GM23338 (cell line): ENCODE measurements at regions not wholly inside any gene's neighbourhood (a gene's known extent, or its start where the extent isn't known, plus 50 kb on each side); places are given as distances from the start of the nearest gene placed in this dataset.

Experiments used
- ATAC-seq: fragments of 200-7000 bp; cut with Tn5 transposase; 3 replicates; pipeline ENCODE4 v1.9.1; 2020
- DNase-seq: peaks from one replicate; pipeline ENCODE4 v3.0.0-alpha.2; 2015; ENCODE audit warnings: low spot score
- H2AFZ ChIP-seq: fragments of 200-600 bp; sonication (generic); 2 replicates; pipeline ENCODE4 v1.8.0; 2016; ENCODE audit warnings: antibody characterized with exemption, mild to moderate bottlenecking, moderate library complexity
- H3F3A ChIP-seq: fragments of 200-600 bp; sonication (generic); replicated peaks from 2 replicates; pipeline ENCODE4 v1.8.0; 2017; ENCODE audit warnings: antibody characterized with exemption, mixed run types, low read depth
- H3K27ac ChIP-seq: fragments of 200-600 bp; sonication (generic); 2 replicates; pipeline ENCODE4 v1.6.1; 2016; ENCODE audit warnings: low read depth
- H3K27me3 ChIP-seq: fragments of 200-600 bp; sonication (generic); 2 replicates; pipeline ENCODE4 v1.8.0; 2016; ENCODE audit warnings: mild to moderate bottlenecking, mixed run types, moderate library complexity; ENCODE audit not compliant: insufficient read depth
- H3K36me3 ChIP-seq: fragments of 200-600 bp; sonication (generic); 2 replicates; pipeline ENCODE4 v1.8.0; 2016; ENCODE audit warnings: mild to moderate bottlenecking; ENCODE audit not compliant: insufficient read depth
- H3K4me1 ChIP-seq: fragments of 200-600 bp; sonication (generic); 2 replicates; pipeline ENCODE4 v1.8.0; 2016; ENCODE audit warnings: mild to moderate bottlenecking, moderate library complexity; ENCODE audit not compliant: insufficient read depth
- H3K4me2 ChIP-seq: fragments of 200-600 bp; sonication (generic); 2 replicates; pipeline ENCODE4 v1.7.1; 2017; ENCODE audit warnings: mixed run types
- H3K4me3 ChIP-seq: fragments of 200-600 bp; sonication (generic); 2 replicates; pipeline ENCODE4 v1.6.1; 2016; ENCODE audit warnings: mixed run types
- H3K79me2 ChIP-seq: fragments of 200-600 bp; sonication (generic); replicated peaks from 2 replicates; pipeline ENCODE4 v1.8.0; 2017; ENCODE audit warnings: mild to moderate bottlenecking; ENCODE audit not compliant: insufficient read depth
- H3K9me2 ChIP-seq: fragments of 200-600 bp; sonication (generic); 2 replicates; pipeline ENCODE4 v1.8.0; 2017; ENCODE audit not compliant: insufficient read depth
- H4K20me1 ChIP-seq: fragments of 200-600 bp; sonication (generic); replicated peaks from 2 replicates; pipeline ENCODE4 v1.8.0; 2017; ENCODE audit warnings: mild to moderate bottlenecking; ENCODE audit not compliant: insufficient read depth
- H3K27ac Mint-ChIP-seq: 2 replicates; pipeline ENCODE4 v1.8.0; 2020; ENCODE audit warnings: inconsistent platforms, mild to moderate bottlenecking, moderate library complexity, mixed read lengths
- H3K27me3 Mint-ChIP-seq: 3 replicates; pipeline ENCODE4 v1.8.0; 2022; ENCODE audit warnings: low read depth, mild to moderate bottlenecking, moderate library complexity, mixed read lengths, inconsistent platforms; ENCODE audit not compliant: insufficient read depth, poor library complexity
- H3K36me3 Mint-ChIP-seq: 3 replicates; pipeline ENCODE4 v1.8.0; 2021; ENCODE audit warnings: low read depth, mild to moderate bottlenecking, inconsistent platforms, moderate library complexity, mixed read lengths
- H3K4me1 Mint-ChIP-seq: 3 replicates; pipeline ENCODE4 v1.8.0; 2020; ENCODE audit warnings: mild to moderate bottlenecking, inconsistent platforms, mixed read lengths
- H3K4me3 Mint-ChIP-seq: 3 replicates; pipeline ENCODE4 v1.8.0; 2021; ENCODE audit warnings: moderate library complexity, mild to moderate bottlenecking, inconsistent platforms, mixed read lengths
- H3K9me3 Mint-ChIP-seq: 3 replicates; pipeline ENCODE4 v1.8.0; 2020; ENCODE audit warnings: moderate library complexity, mild to moderate bottlenecking, inconsistent platforms, mixed read lengths
- NANOG ChIP-seq: IDR thresholded peaks from 2 replicates; pipeline ENCODE4 v1.6.1; 2016; ENCODE audit warnings: antibody characterized with exemption, borderline replicate concordance
- TF ChIP-seq, protein P1 (sequence below): fragments of 250-450 bp; sonication (Bioruptor Pico); IDR thresholded peaks from 2 replicates; pipeline ENCODE4 v1.5.0; 2020; ENCODE audit warnings: mild to moderate bottlenecking, moderate library complexity
- TF ChIP-seq, protein P2 (sequence below), 2 experiments: fragments of 200-600 bp in 1 of 2; sonication (generic) in 1 of 2; conservative IDR thresholded peaks; 2 replicates each; pipeline versions ENCODE4 v1.5.1 to v1.6.1; 2016 to 2017; ENCODE audit warnings: antibody characterized with exemption in 2 of 2, low read depth in 2 of 2, mild to moderate bottlenecking in 2 of 2, moderate library complexity in 1 of 2

DNA sequence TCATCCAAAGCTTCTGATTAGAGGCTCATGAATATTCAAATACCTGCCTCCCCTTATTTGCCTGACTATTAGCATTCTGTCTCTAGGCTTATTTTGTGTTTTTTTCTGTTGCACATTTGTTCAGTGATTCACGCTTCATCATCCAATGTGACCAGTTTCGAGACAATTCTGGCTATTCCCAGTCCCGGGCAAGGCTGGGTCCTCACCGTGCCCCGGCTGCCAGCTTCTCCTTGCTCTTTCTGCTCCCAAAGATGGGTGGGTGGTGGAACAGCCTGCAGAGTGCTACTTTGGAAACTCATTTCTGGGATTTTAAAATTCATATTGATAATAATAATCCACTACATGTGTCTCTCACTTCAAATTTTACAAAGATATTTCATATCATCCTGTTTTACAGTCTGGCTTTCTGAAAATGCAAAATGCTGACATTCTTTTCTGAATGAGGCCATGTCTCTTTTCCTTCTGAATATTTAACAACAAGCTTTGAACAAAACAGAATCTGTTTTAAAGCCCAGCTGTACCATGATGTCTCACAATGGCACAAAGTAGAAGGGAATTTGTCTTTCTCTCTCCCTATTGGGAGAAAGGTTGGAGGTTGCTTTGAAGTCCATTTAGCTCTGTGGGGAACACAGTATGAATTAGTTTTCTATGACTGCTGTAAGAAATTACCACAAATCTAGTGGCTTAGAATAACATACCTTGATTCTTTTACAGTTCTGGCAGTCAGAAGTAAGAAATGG, 116.9 kb upstream of the CDH13 start (continued):
- TF ChIP-seq, protein P1, sequence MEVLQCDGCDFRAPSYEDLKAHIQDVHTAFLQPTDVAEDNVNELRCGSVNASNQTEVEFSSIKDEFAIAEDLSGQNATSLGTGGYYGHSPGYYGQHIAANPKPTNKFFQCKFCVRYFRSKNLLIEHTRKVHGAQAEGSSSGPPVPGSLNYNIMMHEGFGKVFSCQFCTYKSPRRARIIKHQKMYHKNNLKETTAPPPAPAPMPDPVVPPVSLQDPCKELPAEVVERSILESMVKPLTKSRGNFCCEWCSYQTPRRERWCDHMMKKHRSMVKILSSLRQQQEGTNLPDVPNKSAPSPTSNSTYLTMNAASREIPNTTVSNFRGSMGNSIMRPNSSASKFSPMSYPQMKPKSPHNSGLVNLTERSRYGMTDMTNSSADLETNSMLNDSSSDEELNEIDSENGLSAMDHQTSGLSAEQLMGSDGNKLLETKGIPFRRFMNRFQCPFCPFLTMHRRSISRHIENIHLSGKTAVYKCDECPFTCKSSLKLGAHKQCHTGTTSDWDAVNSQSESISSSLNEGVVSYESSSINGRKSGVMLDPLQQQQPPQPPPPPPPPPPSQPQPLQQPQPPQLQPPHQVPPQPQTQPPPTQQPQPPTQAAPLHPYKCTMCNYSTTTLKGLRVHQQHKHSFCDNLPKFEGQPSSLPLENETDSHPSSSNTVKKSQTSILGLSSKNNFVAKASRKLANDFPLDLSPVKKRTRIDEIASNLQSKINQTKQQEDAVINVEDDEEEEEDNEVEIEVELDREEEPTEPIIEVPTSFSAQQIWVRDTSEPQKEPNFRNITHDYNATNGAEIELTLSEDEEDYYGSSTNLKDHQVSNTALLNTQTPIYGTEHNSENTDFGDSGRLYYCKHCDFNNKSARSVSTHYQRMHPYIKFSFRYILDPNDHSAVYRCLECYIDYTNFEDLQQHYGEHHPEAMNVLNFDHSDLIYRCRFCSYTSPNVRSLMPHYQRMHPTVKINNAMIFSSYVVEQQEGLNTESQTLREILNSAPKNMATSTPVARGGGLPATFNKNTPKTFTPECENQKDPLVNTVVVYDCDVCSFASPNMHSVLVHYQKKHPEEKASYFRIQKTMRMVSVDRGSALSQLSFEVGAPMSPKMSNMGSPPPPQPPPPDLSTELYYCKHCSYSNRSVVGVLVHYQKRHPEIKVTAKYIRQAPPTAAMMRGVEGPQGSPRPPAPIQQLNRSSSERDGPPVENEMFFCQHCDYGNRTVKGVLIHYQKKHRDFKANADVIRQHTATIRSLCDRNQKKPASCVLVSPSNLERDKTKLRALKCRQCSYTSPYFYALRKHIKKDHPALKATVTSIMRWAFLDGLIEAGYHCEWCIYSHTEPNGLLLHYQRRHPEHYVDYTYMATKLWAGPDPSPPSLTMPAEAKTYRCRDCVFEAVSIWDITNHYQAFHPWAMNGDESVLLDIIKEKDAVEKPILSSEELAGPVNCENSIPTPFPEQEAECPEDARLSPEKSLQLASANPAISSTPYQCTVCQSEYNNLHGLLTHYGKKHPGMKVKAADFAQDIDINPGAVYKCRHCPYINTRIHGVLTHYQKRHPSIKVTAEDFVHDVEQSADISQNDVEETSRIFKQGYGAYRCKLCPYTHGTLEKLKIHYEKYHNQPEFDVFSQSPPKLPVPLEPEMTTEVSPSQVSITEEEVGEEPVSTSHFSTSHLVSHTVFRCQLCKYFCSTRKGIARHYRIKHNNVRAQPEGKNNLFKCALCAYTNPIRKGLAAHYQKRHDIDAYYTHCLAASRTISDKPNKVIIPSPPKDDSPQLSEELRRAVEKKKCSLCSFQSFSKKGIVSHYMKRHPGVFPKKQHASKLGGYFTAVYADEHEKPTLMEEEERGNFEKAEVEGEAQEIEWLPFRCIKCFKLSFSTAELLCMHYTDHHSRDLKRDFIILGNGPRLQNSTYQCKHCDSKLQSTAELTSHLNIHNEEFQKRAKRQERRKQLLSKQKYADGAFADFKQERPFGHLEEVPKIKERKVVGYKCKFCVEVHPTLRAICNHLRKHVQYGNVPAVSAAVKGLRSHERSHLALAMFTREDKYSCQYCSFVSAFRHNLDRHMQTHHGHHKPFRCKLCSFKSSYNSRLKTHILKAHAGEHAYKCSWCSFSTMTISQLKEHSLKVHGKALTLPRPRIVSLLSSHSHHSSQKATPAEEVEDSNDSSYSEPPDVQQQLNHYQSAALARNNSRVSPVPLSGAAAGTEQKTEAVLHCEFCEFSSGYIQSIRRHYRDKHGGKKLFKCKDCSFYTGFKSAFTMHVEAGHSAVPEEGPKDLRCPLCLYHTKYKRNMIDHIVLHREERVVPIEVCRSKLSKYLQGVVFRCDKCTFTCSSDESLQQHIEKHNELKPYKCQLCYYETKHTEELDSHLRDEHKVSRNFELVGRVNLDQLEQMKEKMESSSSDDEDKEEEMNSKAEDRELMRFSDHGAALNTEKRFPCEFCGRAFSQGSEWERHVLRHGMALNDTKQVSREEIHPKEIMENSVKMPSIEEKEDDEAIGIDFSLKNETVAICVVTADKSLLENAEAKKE (CRISPR knock-in tag), result no peak

DNA sequence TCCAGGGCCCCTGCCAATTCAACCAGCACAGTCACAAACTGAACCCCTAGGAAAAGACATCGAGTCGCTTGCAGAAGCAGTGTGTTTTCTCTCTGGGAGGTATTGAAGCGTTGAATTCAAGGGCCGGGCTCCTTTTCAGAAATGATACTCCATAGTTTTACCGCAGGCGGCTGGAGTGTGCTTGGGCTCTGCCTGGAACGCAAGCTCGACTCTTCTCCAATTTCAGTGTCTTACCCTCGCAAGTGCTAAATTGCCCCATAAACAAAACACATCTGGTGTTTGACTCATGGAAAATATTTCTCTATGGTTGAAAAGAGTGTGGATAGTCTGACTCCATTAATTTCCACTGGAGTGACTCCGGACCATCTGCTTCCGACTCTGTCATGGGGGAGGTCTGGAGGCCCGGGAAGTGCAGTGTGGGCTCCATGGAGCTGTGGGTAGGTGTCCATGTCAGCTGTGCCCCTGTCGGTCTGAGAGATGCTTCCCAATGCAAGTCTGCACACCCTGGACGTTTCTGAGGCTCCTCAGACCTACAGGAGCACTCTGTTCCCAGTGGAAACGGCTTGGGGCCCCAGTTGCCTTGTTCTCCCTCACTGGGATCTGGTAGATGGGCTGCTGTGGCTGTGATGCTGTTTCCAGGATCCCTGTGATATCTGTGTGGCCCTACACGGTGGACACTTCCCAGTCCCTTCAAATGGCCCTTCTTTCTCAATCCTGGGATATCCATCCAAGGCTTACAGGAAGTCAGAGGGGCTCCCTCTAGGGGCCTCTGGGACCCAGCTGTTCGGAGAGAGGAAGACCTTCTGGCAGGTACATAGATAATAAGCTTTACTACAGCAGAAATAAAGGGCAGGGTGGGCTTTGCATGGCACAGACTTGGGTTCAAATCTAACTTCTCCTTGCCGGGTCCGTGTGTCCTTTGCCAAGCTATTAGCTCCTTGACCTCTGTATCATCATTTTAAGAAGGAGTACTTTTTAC, 119.8 kb upstream of the CDH13 start:
- ATAC-seq (no peak; the same call in 2 of the 3 replicates), DNase-seq (peak; percentile 13)
- peaks cover 4% of the 10 kb centered on the region; the same call in 1 of the 2 replicates for H3K9me2 ChIP-seq
- no peaks in the 10 kb centered on the region for H3F3A ChIP-seq
- Mint-ChIP-seq H3K9me3 (peaks cover 18% of the 10 kb centered on the region), H3K4me3 (no peak overlapping the region), H3K4me1 (no peaks in the 10 kb centered on the region), H3K27ac (no peak overlapping the region), H3K36me3 (no peaks in the 10 kb centered on the region), H3K27me3 (peaks cover 2% of the 10 kb centered on the region)
- H3K36me3 ChIP-seq, result no peaks in the 10 kb centered on the region
- TF ChIP-seq, protein P2, sequence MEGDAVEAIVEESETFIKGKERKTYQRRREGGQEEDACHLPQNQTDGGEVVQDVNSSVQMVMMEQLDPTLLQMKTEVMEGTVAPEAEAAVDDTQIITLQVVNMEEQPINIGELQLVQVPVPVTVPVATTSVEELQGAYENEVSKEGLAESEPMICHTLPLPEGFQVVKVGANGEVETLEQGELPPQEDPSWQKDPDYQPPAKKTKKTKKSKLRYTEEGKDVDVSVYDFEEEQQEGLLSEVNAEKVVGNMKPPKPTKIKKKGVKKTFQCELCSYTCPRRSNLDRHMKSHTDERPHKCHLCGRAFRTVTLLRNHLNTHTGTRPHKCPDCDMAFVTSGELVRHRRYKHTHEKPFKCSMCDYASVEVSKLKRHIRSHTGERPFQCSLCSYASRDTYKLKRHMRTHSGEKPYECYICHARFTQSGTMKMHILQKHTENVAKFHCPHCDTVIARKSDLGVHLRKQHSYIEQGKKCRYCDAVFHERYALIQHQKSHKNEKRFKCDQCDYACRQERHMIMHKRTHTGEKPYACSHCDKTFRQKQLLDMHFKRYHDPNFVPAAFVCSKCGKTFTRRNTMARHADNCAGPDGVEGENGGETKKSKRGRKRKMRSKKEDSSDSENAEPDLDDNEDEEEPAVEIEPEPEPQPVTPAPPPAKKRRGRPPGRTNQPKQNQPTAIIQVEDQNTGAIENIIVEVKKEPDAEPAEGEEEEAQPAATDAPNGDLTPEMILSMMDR (conservative IDR thresholded peaks at IDR 0.05; ENCODE audit: low read depth in 2 of 2), result peak in 1 of 2 experiments; percentile 41; a peak in 2 of 4 replicates
- no peak for TF ChIP-seq NANOG
- no peak overlapping the region for H3K4me2 ChIP-seq
- H4K20me1 ChIP-seq, result no peaks in the 10 kb centered on the region
- no peak overlapping the region for H2AFZ ChIP-seq
- no peaks in the 10 kb centered on the region for H3K79me2 ChIP-seq
- no peaks in the 10 kb centered on the region for H3K4me1 ChIP-seq
- H3K4me3 ChIP-seq, result no peak overlapping the region
- H3K27me3 ChIP-seq, result no peaks in the 10 kb centered on the region
- H3K27ac ChIP-seq, result no peak overlapping the region
